A549 (cell line): ENCODE measurements at regions not wholly inside any gene's neighbourhood (a gene's known extent, or its start where the extent isn't known, plus 50 kb on each side); places are given as distances from the start of the nearest gene placed in this dataset.
"Not testable (repeated sequence)": the region's sequence is repeated elsewhere in the genome, so short reads cannot be mapped to it uniquely, and the experiment has no call there.

Experiments used
- ATAC-seq, 2 experiments: fragments of 200-7000 bp in 1 of 2; fragments of >200 bp in 1 of 2; cut with Nextera tagmentation in 1 of 2; cut with Tn5 transposase in 1 of 2; 3 replicates each; pipeline versions ENCODE4 v1.8.0 to v1.9.1; 2018 to 2020; ENCODE audit warnings: mild to moderate bottlenecking in 1 of 2, moderate library complexity in 1 of 2
- CTCF ChIA-PET: fragments of 300-600 bp; sonication (Branson Sonifier 250); formaldehyde crosslinking; extraction: SDS; loops from one replicate; lab custom pipeline; 2021; ENCODE audit warnings: antibody characterized with exemption, inconsistent platforms; lab: Yijun Ruan, JAX
- POLR2A ChIA-PET: fragments of 350-600 bp; formaldehyde crosslinking; extraction: SDS; loops from one replicate; lab custom pipeline; 2021; ENCODE audit warnings: antibody characterized with exemption, inconsistent platforms; lab: Yijun Ruan, JAX
- DNase-seq, 2 experiments: peaks; one replicate each; pipeline versions ENCODE4 v3.0.0 to v3.0.0-alpha.2; 2011 to 2016; ENCODE audit warnings: low read depth in 1 of 2, low spot score in 1 of 2
- FAIRE-seq: peaks from 2 replicates; lab custom pipeline; 2011; peaks lifted over from hg19 to GRCh38; lab: Jason Lieb, UNC
- H3K27ac ChIP-seq, 2 experiments: fragments of >200 bp; sonication (Bioruptor Twin); formaldehyde crosslinking; 3 replicates each; pipeline ENCODE4 v1.5.1; 2016 to 2017
- H3K4me1 ChIP-seq: fragments of >200 bp; sonication (Bioruptor Twin); formaldehyde crosslinking; 3 replicates; pipeline ENCODE4 v1.6.1; 2016
- H3K4me2 ChIP-seq: fragments of >200 bp; sonication (Bioruptor Twin); formaldehyde crosslinking; 3 replicates; pipeline ENCODE4 v1.6.1; 2016
- H3K4me3 ChIP-seq: fragments of >200 bp; sonication (Bioruptor Twin); formaldehyde crosslinking; 3 replicates; pipeline ENCODE4 v1.5.1; 2016
- H3K9me3 ChIP-seq: fragments of >200 bp; sonication (Bioruptor Twin); formaldehyde crosslinking; 3 replicates; pipeline ENCODE4 v1.6.1; 2016
- CBX8 ChIP-seq: fragments of 200-600 bp; sonication (generic); IDR thresholded peaks from 2 replicates; pipeline ENCODE4 v1.6.1; 2016
- CHD2 ChIP-seq: fragments of 150-350 bp; IDR thresholded peaks from 2 replicates; pipeline ENCODE4 v1.6.1; 2014; ENCODE audit warnings: low read length; ENCODE audit not compliant: partially characterized antibody
- CHD4 ChIP-seq: fragments of 200-600 bp; sonication (generic); IDR thresholded peaks from 2 replicates; pipeline ENCODE4 v1.6.1; 2016; ENCODE audit warnings: antibody characterized with exemption, mild to moderate bottlenecking, borderline replicate concordance
- EHMT2 ChIP-seq: fragments of 200-600 bp; sonication (generic); IDR thresholded peaks from 2 replicates; pipeline ENCODE4 v1.6.1; 2016; ENCODE audit warnings: antibody characterized with exemption, low read depth, mild to moderate bottlenecking, moderate library complexity
- ESRRA ChIP-seq: fragments of 150-350 bp; IDR thresholded peaks from 2 replicates; pipeline ENCODE4 v1.6.1; 2014; ENCODE audit warnings: mild to moderate bottlenecking, low read length, borderline replicate concordance
- FOSB ChIP-seq: fragments of 250-450 bp; sonication (Bioruptor Pico); IDR thresholded peaks from 2 replicates; pipeline ENCODE4 v1.5.0; 2020; ENCODE audit warnings: mild to moderate bottlenecking, moderate library complexity
- FOSL2 ChIP-seq, 2 experiments: fragments of 450-650 bp in 1 of 2; fragments of >200 bp in 1 of 2; sonication (Bioruptor Twin) in 1 of 2; formaldehyde crosslinking; IDR thresholded peaks; 2 replicates each; pipeline versions ENCODE4 v1.5.0 to v1.6.1; 2016 to 2020; ENCODE audit warnings: mild to moderate bottlenecking in 1 of 2, moderate library complexity in 1 of 2
- HES2 ChIP-seq: fragments of >200 bp; sonication (Bioruptor Twin); formaldehyde crosslinking; IDR thresholded peaks from 2 replicates; pipeline ENCODE4 v1.6.1; 2016
- JUN ChIP-seq, 2 experiments: fragments of >200 bp; sonication (Bioruptor Twin); formaldehyde crosslinking; IDR thresholded peaks; 2 replicates in 1 of 2; 3 replicates in 1 of 2; pipeline ENCODE4 v1.6.1; 2016 to 2017
- KDM1A ChIP-seq: fragments of 200-600 bp; sonication (generic); IDR thresholded peaks from 2 replicates; pipeline ENCODE4 v1.6.1; 2016; ENCODE audit warnings: low read depth, mild to moderate bottlenecking
- MAFK ChIP-seq: fragments of 450-650 bp; IDR thresholded peaks from 2 replicates; pipeline ENCODE4 v1.6.1; 2014; ENCODE audit not compliant: partially characterized antibody
- MAZ ChIP-seq: fragments of 150-350 bp; IDR thresholded peaks from 2 replicates; pipeline ENCODE4 v1.6.1; 2014; ENCODE audit warnings: antibody characterized with exemption, low read depth, low read length, borderline replicate concordance
- MYC ChIP-seq: IDR thresholded peaks from 2 replicates; pipeline ENCODE4 v1.6.1; 2012; ENCODE audit warnings: mild to moderate bottlenecking, inconsistent platforms, low read length, improper control_type of control experiment, borderline replicate concordance
- PBX3 ChIP-seq: IDR thresholded peaks from 2 replicates; pipeline ENCODE4 v1.6.1; 2012
- POLR2A ChIP-seq: IDR thresholded peaks from 2 replicates; pipeline ENCODE4 v1.6.1; 2012; ENCODE audit warnings: mild to moderate bottlenecking, low read length
- POLR2AphosphoS2 ChIP-seq: conservative IDR thresholded peaks from 2 replicates; pipeline ENCODE4 v1.6.1; 2012; ENCODE audit warnings: low read length, improper control_type of control experiment, inconsistent platforms
- RAD21 ChIP-seq, 2 experiments: fragments of >200 bp in 1 of 2; sonication (Bioruptor Twin) in 1 of 2; formaldehyde crosslinking in 1 of 2; IDR thresholded peaks in 1 of 2; conservative IDR thresholded peaks in 1 of 2; 2 replicates in 1 of 2; 3 replicates in 1 of 2; pipeline ENCODE4 v1.6.1; 2012 to 2018; ENCODE audit warnings: inconsistent platforms in 1 of 2
- RCOR1 ChIP-seq: fragments of 150-350 bp; IDR thresholded peaks from 2 replicates; pipeline ENCODE4 v1.6.1; 2014; ENCODE audit warnings: antibody characterized with exemption, low read length, low read depth
- SREBF2 ChIP-seq: fragments of 450-650 bp; IDR thresholded peaks from 2 replicates; pipeline ENCODE4 v1.6.1; 2014; ENCODE audit warnings: mild to moderate bottlenecking, moderate library complexity
- TFCP2L1 ChIP-seq: fragments of 250-450 bp; sonication (Bioruptor Pico); IDR thresholded peaks from 2 replicates; pipeline ENCODE4 v1.5.0; 2021; ENCODE audit warnings: mild to moderate bottlenecking
- ZC3H11A ChIP-seq: fragments of 450-650 bp; IDR thresholded peaks from 2 replicates; pipeline ENCODE4 v1.6.1; 2014; ENCODE audit warnings: antibody characterized with exemption, mild to moderate bottlenecking
- ZFP36 ChIP-seq: fragments of 450-650 bp; IDR thresholded peaks from 2 replicates; pipeline ENCODE4 v1.6.1; 2014; ENCODE audit warnings: borderline replicate concordance; ENCODE audit not compliant: partially characterized antibody
- WGBS: methylation state at CpG from one replicate; pipeline ENCODE4 v1.1.6; 2017; ENCODE audit errors: missing lambda C conversion rate; 5-methylcytosine and 5-hydroxymethylcytosine counted together

- ATAC-seq, result no peak
- 0% methylated on average over 3 of the region's 3 CpGs for WGBS
- no peak for TF ChIP-seq RAD21 (conservative IDR thresholded peaks at IDR 0.05 in 1 of 2, IDR thresholded peaks at IDR 0.05 in 1 of 2)
- no peak for TF ChIP-seq SREBF2
- no peaks in the 10 kb centered on the region for H3K9me3 ChIP-seq
- CTCF ChIA-PET, result no interaction called here
- no peaks in the 10 kb centered on the region for H3K4me1 ChIP-seq
- no peak overlapping the region for H3K4me2 ChIP-seq
- no peak for FAIRE-seq
- DNase-seq, result no peak
- POLR2A ChIA-PET, result no interaction called here
- H3K4me3 ChIP-seq, result no peak overlapping the region
- no peak overlapping the region for H3K27ac ChIP-seq
These were observed 323.0 kb downstream of the VRK1 start for GRCh38 chr14:97120204-97120603.

GRCh38 chr14:97120611-97121031 lies 323.4 kb downstream of the VRK1 start:
- CTCF ChIA-PET, result no interaction called here
- TF ChIP-seq MYC (no peak), CBX8 (no peak), FOSL2 (IDR thresholded peaks at IDR 0.05) (no peak), FOSL2 (CRISPR knock-in tag; IDR thresholded peaks at IDR 0.05) (no peak), CHD2 (no peak), ESRRA (no peak), EHMT2 (no peak), SREBF2 (no peak), HES2 (no peak), RCOR1 (no peak), JUN (IDR thresholded peaks at IDR 0.05) (no peak)
- TF ChIP-seq, all 56 proteins: peak for 0
- Histone ChIP-seq H3K4me1 (no peaks in the 10 kb centered on the region), H3K27ac (no peak overlapping the region), H3K9me3 (no peaks in the 10 kb centered on the region), H3K4me2 (no peak overlapping the region), H3K4me3 (no peak overlapping the region)
- 11% methylated on average over 2 of the region's 2 CpGs for WGBS
- POLR2A ChIA-PET, result no interaction called here
- no peak for FAIRE-seq
- no peak for ATAC-seq
- no peak for DNase-seq

GRCh38 chr14:97129639-97130038 lies 332.5 kb downstream of the VRK1 start:
- no peak overlapping the region for H3K4me2 ChIP-seq
- WGBS, result 15% methylated on average over 2 of the region's 2 CpGs
- no peaks in the 10 kb centered on the region for H3K9me3 ChIP-seq
- no peaks in the 10 kb centered on the region for H3K4me1 ChIP-seq
- no peak for ATAC-seq
- DNase-seq, result no peak
- H3K4me3 ChIP-seq, result no peak overlapping the region
- H3K27ac ChIP-seq, result no peak overlapping the region
- ChIA-PET POLR2A (no interaction called here), CTCF (no interaction called here)
- no peak for TF ChIP-seq CHD4
- no peak for TF ChIP-seq PBX3
- TF ChIP-seq ZFP36, result no peak
- no peak for TF ChIP-seq JUN (IDR thresholded peaks at IDR 0.05)
- TF ChIP-seq FOSB (CRISPR knock-in tag), result no peak
- TF ChIP-seq MAFK, result no peak
- TF ChIP-seq POLR2A, result no peak
- TF ChIP-seq KDM1A, result no peak
- TF ChIP-seq FOSL2 (IDR thresholded peaks at IDR 0.05), result no peak
- no peak for TF ChIP-seq FOSL2 (CRISPR knock-in tag; IDR thresholded peaks at IDR 0.05)
- no peak for TF ChIP-seq TFCP2L1 (CRISPR knock-in tag)
- TF ChIP-seq MAZ, result no peak
- TF ChIP-seq RAD21 (conservative IDR thresholded peaks at IDR 0.05 in 1 of 2, IDR thresholded peaks at IDR 0.05 in 1 of 2), result no peak
- no peak for TF ChIP-seq RCOR1
- TF ChIP-seq ZC3H11A, result no peak
- TF ChIP-seq POLR2AphosphoS2, result no peak
- FAIRE-seq, result no peak

- POLR2A ChIA-PET, DNase-seq, ATAC-seq, FAIRE-seq, H3K4me3 ChIP-seq, H3K4me2 ChIP-seq, H3K9me3 ChIP-seq, H3K4me1 ChIP-seq, CTCF ChIA-PET, H3K27ac ChIP-seq: not testable (repeated sequence)
- 11% methylated on average over 1 of the region's 1 CpG for WGBS
These were observed 338.7 kb downstream of the VRK1 start for GRCh38 chr14:97135847-97136246.
